AG20443 (cell line): ENCODE measurements at regions not wholly inside any gene's neighbourhood (a gene's known extent, or its start where the extent isn't known, plus 50 kb on each side); places are given as distances from the start of the nearest gene placed in this dataset.
"Not testable (repeated sequence)": the region's sequence is repeated elsewhere in the genome, so short reads cannot be mapped to it uniquely, and the experiment has no call there.

Source experiments
- DNase-seq: peaks from one replicate; pipeline ENCODE4 v3.0.0; 2012; ENCODE audit warnings: low spot score, mixed read lengths

DNA sequence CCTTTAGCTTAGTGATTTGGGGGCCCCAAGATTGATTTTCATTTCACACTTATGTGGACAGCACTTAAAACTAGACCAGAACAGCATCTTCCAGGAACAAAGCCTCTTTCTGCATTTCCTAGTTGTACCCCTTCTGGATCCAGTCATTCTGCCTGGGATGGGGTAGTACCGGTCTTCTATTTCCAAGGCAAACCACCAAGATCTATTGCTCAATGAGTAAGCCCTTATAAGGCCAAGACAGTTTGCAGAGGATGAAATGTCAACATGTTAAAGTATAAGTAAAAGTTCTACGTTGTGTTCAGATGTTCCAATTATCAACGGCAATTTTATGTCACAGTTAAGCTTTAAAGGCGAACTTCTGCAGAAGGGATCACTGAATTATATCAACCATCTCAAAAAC is 106.9 kb upstream of the ZNF746 start:
- no peak for DNase-seq

DNA sequence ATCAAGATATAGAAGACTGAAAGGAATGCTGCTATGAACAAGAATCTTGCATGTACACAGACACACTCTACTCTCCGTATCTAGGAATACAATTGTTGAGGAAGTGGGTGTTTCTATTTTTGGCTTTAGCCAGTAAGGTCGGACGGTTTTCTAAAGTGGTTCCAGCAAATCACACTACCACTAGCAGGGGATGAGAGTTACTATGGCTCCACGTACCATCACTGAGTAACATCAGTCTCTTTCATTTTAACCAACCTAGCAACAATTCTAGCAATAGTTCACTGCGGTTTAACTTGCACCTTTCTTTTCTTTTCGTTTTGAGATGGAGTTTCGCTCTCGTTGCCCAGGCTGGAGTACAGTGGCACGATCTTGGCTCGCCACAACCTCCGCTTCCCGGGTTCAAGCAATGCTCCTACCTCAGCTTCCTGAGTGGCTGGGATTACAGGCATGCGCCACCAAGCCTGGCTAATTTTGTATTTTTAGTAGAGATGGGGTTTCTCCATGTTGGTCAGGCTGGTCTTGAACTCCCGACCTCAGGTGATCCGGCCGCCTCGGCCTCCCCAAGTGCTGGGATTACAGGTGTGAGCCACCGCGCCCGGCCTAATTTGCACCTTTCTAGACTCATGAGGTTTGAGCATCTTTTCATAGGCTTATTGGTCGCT is 103.2 kb upstream of the ZNF746 start:
- not testable (repeated sequence) for DNase-seq

DNA sequence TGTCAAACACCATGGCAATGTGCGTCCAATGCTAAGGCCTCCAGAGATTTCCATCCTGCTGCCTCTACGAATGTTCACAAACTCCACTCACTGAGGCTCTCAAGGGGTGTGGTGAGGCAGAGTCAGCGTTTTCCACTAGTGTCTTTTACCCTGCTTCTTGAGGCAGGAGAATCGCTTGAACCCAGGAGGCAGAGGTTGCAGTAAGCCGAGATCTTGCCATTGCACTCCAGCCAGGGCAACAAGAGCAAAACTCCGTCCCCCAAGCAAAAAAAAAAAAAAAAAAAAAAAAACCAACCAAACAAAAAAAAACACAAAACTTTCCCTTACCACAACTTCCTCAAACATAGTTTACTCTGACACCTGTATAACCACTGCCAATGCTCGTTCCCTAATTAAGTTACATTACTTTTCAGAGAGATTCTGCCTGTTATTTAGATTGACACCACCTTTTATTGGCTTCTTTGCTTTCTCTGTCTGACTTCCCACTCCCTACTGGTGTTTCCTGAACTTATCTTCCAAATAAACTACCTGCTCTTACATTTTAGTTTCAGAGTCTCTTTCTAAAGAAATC is 102.1 kb upstream of the ZNF746 start:
- no peak for DNase-seq

DNA sequence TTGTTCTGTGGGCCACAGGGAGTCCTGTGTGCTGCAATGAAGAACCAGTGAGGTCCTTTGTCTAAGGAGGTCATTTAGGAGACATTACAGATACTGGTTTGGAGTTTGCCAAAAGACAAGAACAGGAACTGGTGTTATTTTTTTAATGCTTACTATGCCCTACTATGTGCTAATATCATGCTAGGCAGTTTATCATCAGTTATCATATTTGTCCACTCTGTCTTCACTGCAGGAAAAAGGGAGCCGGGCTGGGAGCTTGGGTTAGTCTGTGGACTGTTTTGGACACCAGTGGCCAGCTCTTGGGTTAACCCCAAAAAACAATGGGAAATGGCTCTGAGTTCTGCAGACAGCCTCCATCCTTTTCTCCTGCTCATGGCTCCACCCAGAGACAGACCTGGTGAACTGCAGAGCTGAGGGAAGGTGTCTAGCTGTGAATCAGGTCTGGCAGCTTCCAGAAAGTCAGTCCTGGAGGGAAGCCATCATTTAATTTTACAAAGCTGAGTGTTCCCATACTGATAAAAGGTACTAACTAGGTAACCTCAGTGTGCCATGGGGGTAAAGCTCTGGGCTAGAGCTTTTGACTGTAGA is 101.2 kb upstream of the ZNF746 start:
- peak; percentile 66 for DNase-seq

DNA sequence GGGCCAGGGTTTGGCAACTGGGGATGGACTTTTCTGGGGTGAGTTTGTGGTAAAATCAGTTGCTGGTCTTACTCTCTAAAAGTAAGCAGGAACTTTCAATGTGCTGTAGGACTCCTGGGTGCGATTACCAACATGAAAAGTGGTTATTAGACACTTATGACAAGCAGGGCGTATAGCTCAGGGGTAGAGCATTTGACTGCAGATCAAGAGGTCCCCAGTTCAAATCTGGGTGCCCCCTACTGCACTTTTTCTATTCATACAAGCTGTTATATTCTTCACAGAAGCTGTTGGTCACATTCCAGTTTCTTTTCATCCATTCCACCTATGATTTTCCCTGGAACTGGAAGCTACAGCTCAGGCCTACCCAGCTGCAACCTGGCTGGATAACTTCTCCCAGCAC is 100.2 kb upstream of the ZNF746 start:
- DNase-seq: not testable (repeated sequence)

DNA sequence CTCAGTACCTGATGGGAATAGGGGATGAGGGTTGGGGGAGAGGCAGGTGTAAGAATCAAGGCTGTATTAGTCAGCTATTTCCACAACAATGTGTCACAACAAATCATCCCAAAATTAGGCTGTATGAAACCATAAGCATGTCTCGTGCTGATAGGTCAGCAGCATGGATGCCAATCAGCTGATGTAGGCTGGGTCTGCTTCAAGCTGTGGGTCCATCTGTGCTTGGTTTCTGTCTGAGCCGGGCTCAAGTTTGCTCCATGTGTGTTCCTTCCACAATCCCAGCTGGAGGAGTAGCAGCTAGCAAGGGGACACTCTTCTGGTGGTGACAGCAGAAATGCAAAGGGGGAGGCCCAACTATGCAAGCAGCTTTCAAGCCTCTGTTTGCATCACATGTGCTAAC is 97.9 kb upstream of the ZNF746 start:
- DNase-seq: no peak

DNA sequence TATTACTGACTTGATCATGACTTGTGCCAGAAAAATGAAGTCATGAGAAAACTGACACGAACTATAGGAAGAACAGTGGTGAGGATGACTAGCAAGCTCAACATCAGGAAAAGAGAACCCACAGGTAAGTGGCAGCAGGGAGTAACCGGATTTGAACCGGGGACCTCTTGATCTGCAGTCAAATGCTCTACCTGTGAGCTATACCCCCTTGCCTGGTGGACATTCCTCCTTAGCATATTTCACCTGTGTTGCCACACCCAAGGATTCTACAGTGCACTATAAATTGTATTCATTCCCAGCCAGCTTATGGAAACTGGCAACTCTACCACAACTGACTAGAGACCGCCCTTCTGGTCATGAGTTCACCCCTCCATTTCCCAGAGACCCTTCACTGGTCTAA is 97.5 kb upstream of the ZNF746 start:
- no peak for DNase-seq

DNA sequence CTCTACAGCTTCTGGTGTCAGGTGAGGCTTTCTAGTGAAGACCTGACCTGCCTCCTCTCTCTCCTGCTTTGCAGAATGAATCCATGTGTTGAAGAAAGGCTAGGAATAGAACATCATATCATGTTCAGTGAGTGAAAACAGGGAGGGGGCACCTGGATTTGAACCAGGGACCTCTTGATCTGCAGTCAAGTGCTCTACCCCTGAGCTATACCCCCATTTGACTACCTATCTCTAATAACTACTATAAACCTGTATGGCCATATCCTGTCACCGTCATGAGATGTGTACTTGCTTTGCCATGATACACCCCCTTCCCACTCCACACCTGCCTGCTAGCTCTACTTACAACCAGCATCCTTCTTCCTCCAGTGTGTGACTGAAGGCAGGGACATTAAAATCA is 91.3 kb upstream of the ZNF746 start:
- DNase-seq: no peak

DNA sequence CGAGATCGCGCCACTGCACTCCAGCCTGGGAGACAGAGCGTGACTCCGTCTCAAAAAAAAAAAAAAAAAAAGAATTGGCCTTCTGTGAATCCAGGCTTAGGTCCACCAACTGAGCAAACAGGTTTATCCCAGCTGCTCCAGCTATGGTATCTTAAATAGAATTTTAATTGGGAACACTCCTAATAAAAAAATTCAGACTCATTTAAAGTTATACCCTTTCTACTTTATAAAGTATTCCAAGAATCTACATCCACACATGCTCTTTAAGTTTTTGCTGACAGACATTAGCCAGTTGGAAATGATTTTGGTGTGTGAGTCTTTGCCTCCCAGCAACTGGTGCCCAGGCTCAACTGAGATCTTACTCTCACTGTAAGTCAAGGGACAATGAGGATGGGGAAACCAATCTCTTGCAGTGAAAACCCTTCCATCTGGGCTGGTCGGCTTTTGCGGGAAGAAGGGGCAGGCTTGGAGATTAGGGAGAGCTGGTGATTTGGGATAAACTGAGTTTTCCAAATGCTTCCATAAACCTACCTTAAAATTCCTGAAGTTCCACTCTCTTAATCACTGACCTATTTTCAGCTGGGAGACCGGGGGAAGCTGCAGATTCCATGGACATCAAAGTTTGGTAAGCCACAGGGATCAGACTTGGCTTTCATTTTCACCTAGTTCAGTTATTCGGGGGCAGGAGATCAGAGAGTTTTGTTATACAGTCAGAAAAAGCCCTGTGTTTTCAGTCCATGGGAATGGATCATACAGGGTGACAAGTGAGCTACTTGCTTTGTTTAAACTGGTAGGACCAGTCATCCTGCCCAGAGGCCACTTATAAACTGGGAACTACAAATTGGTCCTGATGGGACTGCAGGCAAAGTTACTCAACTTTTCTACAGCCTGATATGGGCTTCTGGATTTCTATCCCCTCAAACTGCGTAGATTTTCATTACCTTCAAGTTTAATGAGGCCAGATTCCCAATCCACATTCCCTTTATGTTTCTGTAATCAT is 89.3 kb upstream of the ZNF746 start:
- no peak for DNase-seq

DNA sequence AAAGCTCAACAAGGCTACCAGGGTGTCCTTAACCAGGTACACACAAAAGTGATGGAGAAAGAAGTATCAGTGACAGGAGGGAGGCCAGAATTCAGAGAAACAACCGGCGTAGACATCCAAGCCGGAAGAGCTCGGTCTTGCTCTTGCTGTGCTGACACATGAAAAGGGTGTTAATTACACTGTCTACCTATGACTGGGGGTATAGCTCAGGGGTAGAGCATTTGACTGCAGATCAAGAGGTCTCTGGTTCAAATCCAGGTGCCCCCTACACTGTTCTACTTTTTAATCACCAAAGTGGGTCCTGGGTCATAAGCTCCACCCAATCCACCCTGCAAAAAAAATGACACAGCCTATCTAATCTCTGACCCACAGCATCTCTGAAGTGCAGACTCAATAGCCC is 86.9 kb upstream of the ZNF746 start:
- DNase-seq: no peak

DNA sequence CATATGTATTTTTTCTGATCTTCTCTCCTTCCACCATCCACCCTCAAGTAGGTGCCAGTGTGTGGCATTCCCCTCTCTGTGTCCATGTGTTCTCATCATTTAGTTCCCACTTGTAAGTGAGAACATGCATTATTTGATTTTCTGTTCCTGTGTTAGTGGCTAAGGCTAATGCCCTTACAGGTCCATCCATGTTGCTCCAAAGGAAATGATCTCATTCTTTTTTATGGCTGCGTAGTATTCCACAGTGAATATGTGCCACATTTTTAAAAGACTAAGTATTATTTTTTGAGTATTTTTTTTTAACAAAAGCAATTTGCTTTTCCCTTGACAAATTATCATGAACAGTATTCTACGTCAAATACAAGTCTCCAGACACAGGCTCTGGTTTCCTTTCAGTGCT is 86.4 kb upstream of the ZNF746 start:
- no peak for DNase-seq

DNA sequence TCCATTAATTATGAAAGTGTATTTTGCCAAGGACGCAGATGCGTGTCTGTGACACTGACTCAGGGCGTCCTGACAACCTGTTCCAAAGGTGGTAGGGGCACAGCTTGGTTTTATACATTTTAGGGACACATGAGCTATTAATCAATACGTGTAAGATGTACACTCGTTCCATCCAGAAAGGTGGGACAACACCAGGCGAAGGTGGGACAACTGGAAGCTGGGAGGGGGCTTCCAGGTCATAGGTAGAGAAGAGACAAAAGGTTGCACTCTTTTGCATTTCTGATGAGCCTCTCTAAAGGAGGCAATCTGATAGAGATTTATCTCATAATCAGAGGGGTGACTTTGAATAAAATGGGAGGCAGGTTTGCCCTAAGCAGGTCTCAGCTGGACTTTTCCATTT is 82.7 kb upstream of the ZNF746 start:
- DNase-seq: no peak

DNA sequence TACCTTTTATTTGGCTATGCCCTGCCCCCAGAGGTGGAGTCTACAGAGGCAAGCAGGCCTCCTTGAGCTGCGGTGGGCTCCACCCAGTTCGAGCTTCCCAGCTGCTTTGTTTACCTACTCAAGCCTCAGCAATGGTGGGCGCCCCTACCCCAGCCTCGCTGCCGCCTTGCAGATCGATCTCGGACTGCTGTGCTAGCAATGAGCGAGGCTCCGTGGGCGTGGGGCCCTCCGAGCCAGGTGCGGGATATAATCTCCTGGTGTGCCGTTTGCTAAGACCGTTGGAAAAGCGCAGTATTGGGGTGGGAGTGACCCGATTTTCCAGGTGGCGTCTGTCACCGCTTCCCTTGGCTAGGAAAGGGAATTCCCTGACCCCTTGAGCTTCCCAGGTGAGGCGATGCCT is 81.8 kb upstream of the ZNF746 start:
- DNase-seq: not testable (repeated sequence)

DNA sequence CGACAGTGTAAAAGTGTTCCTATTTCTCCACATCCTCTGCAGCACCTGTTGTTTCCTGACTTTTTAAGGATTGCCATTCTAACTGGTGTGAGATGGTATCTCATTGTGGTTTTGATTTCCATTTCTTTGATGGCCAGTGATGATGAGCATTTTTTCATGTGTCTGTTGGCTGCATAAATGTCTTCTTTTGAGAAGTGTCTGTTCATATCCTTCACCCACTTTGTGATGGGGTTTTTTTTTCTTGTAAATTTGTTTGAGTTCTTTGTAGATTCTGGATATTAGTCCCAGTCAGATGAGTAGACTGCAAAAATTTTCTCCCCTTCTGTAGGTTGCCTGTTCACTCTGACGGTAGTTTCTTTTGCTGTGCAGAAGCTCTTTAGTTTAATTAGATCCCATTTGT is 76.8 kb upstream of the ZNF746 start:
- DNase-seq: not testable (repeated sequence)

DNA sequence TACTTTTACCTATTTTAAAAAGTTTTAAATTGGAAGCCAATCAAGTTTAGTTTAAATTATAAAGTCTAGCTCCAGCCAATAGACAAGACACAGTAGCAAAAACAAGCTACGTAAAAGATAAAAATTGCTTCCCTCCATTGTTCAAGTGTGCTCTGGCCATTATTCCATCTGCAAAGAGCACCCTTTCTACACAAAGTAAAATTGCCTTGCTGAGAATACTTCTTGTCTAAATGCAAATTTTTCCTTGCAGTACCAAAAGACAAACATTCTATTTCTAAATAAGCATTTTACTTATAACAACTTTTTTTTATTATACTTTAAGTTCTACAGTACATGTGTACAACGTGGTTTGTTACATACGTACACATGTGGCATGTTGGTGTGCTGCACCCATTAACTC is 75.9 kb upstream of the ZNF746 start:
- no peak for DNase-seq

DNA sequence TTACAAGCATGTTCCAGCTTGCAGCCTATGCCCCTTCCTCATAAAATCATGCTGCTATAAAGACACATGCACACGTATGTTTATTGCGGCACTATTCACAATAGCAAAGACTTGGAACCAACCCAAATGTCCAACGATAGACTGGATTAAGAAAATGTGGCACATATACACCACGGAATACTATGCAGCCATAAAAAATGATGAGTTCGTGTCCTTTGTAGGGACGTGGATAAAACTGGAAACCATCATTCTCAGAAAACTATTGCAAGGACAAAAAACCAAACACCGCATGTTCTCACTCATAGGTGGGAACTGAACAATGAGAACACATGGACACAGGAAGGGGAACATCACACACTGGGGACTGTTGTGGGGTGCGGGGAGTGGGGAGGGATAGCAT is 75.3 kb upstream of the ZNF746 start:
- not testable (repeated sequence) for DNase-seq

DNA sequence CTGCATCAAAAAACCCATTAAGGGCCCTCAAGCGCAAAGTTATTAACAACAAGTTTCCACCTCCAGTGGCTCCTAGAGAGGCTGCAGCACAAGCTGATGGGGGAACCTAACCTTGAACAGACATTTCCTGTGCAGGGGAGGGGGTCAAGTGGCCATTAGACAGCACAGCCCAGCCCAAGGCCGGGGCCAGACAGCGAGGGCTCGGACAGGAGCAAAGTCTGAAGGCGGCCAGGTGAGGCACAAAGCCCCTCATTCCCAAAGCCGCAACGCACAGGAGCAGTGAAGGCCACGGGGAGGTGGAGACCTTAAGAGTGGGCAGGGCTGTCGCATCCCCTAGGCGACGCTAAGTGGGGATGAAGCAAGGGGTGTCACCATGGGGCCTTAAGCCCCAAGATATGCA is 73.2 kb upstream of the ZNF746 start:
- DNase-seq: no peak

DNA sequence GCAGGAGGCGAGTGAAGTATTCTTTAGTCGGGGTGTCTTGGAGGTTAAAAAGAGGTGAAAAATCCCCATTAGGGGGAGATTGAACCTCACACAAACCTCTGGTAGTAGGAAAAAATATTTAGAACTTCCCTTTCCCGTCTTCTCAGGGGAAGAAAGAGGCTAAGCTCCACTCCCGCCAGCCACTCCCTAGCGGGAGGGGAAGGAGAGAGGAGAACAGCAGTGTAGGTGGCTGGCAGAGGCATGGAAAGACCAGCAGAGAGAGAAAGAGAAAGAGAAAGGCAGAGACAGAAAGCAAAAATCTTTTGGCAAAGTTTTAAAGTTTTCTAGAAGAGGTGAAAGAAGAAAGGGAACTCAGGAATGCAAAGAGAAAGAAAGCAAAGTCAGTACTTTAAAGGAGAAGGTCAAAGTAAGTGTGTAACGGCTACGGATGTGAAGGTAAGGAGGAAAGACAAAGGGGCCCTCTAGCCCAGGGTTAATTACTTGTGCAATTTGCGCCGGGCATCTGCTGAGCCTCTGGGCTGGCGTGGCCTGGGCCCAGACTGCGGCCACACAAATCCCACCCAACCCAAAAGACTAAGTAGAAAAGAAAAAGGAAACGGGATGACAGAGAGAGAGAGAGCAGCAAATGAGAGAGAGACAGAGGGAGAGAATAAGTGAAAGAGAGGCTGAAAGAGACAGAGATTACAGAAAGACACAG is 72.3 kb upstream of the ZNF746 start:
- DNase-seq: no peak

DNA sequence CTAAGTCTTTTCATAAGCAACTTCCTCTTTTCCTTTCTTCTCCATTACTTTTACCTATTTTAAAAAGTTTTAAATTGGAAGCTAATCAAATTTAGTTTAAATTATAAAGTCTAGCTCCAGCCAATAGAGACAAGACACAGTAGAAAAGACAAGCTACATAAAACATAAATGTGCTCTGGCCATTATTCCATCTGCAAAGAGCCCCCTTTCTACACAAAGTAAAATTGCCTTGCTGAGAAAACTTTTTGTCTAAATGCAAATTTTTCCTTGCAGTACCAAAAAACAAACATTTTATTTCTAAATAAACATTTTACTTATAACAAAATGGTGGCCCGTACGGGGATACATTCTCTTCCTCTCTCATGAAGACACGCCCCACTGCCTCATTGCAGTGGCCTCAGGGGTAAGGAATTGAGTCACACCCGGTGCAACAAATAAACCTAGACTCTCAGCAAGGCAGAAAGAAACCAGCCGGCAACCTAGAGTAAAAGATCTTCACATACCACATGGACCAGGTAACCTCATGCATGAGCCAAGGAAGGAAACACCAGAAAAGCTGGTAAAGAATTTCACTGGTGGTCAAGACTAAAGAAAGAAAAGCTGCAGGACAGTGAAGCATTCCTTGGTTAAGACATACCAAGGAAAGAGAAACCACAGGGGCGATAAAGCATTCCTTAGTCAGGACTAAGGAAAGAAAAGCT is 71.6 kb upstream of the ZNF746 start:
- no peak for DNase-seq

DNA sequence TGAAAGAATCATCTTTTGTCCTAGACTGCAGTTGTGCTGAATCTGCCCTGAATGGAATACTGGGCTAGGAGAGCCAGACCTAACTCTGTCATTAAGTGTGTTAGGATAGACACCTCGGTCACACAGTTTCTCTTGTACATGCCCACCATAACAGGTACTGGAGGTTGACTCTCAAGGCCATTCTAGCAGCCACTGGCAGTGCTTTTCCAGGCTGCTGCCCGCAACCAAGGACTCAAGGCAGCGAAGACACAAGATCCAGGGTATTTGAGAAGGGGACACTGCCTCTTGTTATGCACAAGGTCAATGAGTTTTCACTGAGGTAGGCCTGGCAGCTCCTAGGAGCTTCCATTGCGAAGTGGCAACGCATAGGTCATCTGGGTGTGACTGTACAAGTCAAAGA is 70.6 kb upstream of the ZNF746 start:
- no peak for DNase-seq

DNA sequence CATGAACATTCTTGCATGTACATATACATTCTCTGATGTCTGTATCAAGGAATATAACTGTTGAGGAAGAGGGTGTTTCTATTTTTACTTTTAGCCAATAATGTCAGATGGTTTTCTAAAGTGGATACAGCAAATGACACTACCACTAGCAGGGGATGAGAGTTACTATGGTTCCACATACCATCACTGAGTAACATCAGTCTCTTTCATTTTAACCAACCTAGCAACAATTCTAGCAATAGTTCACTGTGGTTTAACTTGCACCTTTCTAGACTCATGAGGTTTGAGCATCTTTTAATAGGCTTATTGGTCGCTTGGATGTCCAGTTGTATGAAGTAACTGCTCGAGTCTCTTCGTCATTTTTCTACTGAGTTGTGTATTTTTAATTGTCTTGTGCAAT is 68.5 kb upstream of the ZNF746 start:
- no peak for DNase-seq

DNA sequence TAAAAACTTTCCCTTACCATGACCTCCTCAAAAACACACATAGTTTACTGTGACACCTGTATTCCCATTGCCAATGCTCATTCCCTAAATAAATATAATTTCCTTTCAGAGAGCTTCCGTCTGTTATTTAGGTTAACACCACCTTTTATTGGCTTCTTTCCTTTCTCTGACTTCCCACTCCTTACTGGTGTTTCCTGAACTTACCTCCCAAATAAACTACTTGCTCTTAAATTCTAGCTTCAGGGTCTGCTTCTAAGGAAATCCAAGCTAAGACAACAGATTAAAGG is 67.4 kb upstream of the ZNF746 start:
- no peak for DNase-seq
